GM11168 (cell line): ENCODE measurements at regions not wholly inside any gene's neighbourhood (a gene's known extent, or its start where the extent isn't known, plus 50 kb on each side); places are given as distances from the start of the nearest gene placed in this dataset.

Source experiments
- in situ Hi-C: fragments of 300-500 bp; cut with MboI; formaldehyde crosslinking; loops from one replicate; pipeline ENCODE4 v1.12.0; 2022; ENCODE audit warnings: low sequenced_read_pairs; ENCODE audit not compliant: unreplicated experiment

DNA sequence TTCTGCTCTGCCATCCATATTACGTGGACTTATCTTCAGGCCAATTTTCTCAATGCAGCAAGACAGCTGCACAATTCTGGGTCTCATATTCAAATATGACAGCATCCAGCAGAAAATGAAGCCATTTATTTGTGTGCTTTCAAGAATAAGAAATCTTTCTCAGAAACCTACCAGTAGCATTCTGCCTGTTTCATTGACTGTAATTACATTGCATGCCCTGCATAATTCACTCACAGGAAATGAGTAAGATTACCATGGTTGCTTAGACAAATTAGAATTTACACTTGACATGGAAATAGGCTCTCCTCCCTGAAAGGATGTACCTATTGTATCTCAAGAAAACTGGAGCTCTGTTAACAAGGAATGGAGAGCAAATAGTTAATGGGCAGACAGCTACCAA lies 346.6 kb upstream of the DCBLD2 start:
- in situ Hi-C loops = no loop called here

DNA sequence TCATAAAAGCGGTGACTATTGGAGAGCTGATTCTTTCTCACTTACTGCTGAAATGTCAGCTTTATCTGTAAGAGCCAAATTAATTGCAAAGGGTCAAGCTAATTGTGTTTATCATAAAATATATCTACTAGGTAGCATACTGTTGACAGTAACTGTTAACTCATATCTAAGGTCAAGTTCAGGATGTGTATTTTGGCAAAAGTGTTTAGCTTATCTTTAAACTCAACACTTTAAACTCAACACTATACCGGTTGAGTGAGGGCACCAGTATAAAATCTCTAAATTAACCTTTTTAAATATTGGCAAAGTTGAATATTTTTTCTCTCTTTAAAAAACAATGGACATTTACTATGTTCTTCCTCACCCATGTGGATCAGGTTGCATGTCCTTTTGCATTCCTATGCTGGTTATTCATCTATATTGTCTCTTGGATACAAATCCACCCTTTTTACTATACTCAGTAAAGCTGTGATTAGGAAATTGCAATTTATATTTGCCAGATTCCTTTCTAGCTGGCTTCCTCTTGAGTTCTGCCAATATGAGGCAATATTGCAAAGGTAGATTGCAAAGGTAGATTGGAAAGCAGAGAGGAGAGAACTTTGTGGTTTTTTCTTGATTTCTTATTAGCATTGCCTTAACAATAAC lies 344.6 kb upstream of the DCBLD2 start:
- in situ Hi-C loops = no loop called here

DNA sequence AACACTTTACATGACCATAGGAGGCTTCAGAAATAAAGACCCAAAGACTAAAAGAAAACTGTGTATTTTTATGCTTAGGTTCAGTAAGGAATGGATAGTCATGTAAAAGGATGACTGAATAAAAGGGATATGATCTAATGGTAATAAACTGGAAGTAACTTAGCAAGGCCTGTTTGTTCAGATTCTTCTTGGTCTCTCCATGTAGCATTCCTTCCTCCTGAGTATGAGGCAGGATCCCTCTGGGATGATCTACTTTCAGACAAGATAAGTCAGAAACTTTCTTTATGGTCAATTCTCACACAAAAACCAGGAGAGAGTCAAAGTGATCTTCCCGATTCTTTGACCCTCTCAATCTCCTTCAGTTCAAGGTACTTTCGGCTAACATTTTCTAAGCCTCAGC lies 340.8 kb upstream of the DCBLD2 start:
- in situ Hi-C loops = no loop called here

DNA sequence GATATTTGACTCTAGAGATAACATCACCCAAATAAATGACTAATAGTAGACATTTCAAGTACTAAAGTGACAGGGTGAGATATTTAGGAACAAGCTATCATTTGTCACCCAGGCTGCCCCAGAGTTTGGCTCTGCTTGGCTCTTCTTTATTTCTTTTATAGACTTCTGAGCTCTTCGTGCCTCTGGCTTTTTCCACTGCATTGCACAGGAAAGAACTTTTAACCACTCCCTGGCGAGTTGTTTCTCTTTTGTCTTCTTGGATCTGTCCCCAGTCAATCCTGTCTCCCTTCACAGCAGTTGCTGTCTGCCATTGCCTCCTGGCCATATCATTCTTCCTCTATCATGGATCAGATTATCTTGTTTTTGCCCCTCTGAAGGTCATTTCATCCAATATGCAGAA lies 339.2 kb upstream of the DCBLD2 start:
- in situ Hi-C loops = no loop called here

DNA sequence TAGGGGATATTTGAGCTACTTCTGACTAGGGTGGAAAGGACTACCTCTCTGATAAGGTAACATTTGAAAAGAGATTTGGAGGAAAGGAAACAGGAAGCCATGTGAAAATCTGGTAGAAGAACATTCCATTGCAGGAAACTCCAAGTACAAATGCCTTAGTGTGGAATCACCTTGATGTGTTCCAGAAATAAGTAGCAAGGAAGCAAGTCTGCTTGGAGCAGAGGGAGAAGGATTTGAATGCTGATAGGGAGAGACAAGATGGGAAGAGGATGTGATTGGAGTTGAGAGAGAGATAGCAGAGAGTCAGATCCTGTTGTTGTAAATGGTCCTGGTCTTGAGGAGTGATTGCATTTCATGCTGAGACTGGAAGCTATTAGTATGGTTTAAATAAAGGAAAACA lies 335.1 kb upstream of the DCBLD2 start:
- in situ Hi-C loops = no loop called here

DNA sequence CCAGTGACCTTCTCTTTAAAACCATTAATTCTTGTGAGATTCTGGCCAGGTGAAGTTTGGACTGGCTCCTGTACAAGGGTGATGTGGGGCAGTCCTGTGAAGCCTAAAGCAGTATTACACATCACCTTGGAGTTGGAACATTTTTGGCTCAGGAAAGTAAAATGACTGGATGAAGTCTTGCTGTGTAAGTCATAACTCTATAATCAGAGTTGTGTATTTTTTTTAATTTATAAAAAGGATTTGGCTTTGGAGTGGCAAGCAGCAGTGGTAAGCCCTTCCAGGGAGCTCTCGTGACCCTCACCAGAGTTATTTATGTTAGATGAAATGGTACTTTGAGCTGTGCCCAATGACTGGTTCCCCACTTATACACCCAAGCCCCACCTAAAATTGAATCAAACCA lies 331.2 kb upstream of the DCBLD2 start:
- in situ Hi-C loops = no loop called here

DNA sequence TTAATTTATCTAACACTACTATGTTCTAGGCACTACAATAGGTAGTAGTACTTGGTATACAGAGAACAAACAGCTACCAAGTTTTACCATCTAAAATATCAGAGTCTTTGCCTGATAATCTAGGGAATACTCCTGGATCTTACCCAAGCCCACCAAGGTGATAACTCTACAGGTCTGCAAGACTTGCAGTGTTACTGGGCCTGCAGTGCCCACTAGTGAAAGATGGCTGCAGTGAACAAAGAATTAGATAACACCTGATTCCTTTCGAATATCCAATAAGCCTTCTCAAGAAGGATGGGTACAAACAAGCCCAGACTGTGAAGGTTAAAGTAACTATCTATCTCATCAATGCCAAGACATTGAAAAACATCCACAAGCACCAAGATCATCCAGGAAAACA lies 317.0 kb upstream of the DCBLD2 start:
- in situ Hi-C loops = no loop called here

DNA sequence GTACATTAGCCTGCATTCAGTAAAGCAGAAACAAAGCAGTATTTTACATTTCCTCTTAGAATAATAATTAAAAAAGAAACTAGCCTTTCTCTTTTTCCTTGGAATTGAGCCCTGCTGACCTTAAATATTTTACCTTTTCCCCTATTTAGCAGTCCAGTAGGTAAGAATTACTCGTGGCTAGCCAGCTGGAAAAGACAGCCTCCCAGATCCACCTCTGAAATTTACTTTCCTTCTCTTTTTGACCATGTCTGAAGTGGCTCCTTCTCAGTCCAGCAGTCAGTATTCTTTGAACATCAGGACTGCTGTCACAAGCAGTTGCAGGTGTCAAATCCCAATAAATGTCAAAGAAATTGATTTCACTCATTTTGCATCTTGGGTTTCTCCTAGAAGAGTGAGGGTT lies 311.5 kb upstream of the DCBLD2 start:
- in situ Hi-C loops = no loop called here

DNA sequence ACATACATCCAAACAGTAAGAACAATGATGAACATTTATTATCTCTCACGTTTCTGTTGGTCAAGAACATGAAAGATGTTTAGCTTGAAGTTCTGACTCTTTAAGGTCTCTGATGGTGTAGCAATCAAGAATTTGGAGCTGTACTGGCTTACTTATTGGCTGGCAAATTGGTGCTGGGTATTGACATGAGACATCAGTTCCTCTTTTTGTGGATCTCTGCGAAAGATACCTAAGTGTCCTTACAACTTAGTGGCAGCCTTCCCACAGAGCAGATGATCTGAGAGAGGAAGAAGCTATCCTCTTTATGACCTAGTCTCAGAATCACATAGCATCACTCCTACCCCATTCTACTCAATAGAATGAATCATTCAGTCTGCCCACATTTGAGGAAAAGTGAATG lies 309.8 kb upstream of the DCBLD2 start:
- in situ Hi-C loops = no loop called here

DNA sequence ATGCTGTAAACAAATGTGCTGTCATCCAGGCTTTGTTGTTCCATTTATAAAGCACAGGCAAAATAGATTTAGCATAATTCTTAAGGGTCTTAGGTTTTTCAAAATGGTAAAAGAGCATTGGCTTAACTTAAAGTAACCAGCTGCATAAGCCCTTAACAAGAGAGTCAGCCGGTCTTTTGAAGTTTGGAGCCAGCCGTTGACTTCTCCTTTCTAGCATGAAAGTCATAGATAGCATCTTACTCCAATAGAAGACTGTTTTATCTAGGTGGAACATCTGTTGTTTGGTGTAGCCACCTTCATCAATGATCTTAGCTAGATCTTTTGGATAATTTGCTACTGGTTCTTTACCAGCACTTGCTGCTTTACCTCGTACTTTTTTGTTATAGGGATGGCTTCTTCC lies 297.5 kb upstream of the DCBLD2 start:
- in situ Hi-C loops = no loop called here

DNA sequence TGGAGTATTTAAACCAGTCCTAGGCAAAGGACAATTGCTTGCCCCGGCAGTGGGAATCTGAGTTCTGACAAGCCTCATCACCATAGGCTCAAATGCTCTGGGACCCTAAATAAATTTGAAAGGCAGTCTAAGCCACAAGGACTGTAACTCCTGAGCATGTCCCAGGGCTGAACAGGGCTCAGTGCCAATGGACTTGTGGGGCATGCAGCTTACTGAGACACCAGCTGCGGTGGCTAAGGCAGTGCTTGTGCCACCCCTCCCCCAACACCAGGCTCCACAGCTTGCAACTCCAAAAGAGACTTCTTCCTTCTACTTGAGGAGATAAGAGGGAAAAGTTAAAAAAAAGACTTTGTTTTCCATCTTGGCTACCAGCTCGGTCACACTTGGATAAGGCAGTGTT lies 289.7 kb upstream of the DCBLD2 start:
- in situ Hi-C loops = no loop called here

DNA sequence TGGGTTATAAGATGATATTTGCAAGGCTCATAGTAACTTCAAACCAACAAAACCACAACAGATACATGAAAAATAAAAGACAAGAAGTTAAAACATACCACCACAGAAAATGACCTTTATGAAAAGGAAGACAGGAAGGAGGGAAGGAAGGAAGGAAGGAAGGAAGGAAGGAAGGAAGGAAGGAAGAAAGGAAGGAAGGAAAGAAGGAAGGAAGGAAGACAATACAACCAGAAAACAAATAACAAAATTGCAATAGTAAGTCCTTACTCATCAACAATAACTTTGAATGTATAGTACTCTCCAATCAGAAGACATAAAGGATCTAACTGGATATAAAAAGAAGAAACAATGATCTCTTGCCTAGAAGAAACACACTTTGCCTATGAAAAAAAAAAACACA lies 287.4 kb upstream of the DCBLD2 start:
- in situ Hi-C loops = no loop called here

DNA sequence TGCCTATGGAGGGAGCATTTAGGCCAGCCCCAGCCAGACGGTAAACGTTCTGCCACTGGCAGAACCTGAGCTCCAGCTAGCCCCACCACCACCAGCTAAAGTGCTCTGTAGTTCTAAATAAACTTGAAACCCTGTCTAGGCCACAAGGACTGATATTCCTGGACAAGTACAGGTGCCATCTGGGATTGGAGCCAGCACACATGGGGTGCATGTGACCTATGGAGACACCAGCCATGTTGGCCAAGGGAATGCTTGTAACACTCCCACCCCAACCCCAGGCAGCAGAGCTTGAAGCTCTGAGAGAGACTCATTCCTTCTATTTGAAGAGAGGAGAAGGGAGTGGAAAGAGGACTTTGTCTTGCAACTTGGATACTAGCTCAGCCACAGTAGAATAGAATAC lies 284.5 kb upstream of the DCBLD2 start:
- in situ Hi-C loops = no loop called here

DNA sequence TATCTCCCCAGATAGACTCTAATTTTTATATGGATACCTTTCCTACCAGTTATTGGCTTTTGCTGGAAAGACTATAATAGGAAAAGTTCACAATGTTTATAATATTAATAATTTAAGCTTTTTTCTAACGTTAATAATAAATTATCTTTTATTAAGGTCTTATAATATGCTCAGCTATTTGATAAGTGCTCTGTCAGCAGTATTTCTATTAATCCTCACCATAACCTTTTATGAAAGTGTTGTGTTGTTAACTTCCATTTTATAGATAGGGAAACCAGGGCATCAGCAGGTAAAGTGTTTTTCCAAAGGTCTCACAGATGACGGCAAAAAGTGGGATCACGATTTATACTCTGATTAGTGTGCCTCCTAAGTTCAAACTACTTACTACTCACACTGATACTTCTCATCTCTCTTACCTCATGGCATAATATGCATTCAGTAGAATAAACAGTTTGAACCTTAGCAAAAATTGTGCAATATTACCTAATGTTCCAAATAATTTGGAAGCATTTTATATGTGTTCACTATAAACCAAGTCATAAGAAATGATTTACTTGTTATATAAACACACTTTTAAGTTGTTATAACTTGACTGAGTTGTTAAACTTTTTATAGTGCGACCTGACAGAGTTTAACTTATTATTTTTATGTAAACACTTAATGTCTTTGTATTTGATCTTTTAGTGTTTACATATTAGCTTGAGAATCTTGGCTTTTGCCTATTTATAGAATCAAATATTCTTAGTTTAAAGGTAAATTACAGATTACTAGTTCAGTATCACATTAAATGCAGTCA lies 274.9 kb upstream of the DCBLD2 start:
- in situ Hi-C loops = no loop called here

DNA sequence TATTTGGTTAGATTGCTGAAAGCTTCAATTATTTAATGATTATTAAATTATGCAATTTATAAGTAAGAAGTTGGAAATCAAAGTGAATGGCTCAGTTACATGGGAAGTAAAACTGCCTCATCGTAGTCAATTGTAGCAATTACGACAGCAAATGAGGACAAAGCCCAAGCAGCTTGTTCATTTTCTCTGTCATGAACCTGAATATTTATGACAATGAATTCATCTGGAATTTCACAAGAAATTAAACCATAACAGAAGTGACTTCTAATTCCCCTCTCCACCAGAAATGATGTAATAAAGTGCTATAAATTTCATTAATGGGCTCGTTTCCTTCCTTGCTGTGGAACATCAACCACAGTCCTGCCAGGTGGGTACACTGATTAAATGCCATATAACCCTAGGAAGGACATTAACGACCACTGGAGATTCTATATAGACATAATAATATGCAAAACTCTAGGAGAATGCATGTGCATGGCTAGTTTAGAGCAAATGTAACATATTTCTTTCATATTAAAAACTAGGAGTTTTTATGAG lies 273.8 kb upstream of the DCBLD2 start:
- in situ Hi-C loops = no loop called here

DNA sequence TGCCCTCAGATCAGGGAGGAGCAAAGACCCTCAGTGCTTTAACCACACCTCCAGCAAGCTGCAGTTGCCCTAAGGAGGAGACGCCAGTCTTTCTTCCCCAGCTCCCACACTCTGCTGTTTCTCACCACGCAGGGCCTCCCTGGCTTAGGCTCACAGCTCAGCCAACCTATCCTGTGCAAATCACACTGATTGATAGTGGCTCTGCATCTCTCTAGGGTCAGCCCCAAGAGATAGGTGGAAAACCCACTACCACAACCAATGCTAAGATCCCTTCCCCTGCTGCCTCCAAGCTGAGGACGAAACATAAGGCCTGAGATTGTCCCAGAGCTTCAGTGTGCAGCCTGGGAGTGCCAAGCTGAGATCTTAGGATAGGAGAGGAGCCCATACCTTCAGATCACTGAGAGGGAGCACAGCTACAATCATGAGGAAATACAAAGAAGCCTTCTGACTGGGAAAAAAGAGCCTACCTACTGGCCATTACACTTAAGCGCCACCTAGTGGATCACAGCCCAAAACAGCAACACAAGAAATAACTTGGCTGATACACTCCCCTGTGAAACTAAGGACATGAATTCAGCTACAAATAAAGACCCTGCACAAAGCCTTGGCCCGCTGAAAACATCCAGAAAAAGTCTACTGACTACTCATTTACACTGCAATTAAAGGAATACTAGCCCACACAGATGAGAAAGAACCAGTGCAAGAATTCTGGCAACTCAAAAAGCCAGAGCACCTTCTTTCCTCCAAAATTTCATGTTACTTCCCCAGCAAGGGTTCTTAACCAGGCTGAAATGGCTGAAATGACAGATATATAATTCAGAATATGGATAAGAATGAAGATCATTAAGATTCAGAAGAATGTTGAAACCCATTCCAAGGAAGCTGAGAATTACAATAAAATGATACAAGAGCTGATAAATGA lies 271.5 kb upstream of the DCBLD2 start:
- in situ Hi-C loops = loop anchor here (25.0 kb wide), 1 partner anchor 361 kb away; no protein-coding TSS in a partner anchor

DNA sequence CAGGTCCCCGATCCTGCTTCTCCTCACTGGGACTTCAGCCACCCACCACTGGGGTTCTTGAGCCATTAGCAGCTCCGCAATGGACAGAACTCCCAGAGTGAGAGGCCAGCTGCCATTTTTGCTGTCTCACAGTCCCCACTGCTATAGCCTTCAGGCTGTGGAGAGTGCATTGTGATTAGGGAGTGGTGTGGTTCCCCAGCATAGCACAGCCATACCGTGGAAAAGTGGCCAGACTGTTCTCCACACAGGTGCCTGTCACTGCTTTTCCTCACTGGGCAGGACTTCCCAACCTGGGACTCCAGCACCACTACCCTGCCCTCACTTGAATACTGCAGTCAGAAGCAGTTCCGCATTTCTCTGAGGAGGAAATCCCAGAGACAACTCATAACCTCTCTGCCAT lies 270.3 kb upstream of the DCBLD2 start:
- in situ Hi-C loops = loop anchor here (25.0 kb wide), 1 partner anchor 359 kb away; no protein-coding TSS in a partner anchor

DNA sequence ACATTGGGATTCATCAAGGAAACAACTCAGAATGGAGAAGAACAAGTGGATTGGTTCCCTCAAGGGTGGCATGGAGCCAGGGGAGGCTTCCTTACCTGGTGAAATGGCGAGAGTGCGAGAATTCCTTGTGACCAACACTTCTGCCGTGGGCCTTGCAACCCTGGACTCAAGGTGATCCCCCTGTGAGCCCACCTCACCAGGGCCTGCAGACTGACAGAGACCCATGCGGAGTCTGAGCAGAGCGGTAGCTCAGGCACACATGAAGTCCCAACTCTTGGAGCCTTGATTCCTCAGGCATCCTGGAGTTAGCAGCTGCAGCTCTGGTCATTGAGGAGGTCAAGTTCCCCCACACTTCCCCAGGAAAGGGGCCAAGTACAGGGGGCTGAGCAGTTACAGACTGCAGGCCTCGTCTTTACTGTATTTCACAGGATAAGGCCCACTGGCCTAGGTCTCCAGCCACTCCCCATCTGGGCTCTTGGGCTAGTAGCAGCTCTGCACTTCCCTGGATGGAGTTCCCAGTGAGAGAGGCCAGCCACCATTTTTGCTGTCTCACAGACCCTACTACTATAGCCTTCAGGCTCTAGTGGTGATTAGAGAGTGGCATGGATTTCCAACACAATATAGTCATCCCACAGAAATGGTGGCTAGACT lies 269.5 kb upstream of the DCBLD2 start:
- in situ Hi-C loops = loop anchor here (25.0 kb wide), 1 partner anchor 359 kb away; no protein-coding TSS in a partner anchor

DNA sequence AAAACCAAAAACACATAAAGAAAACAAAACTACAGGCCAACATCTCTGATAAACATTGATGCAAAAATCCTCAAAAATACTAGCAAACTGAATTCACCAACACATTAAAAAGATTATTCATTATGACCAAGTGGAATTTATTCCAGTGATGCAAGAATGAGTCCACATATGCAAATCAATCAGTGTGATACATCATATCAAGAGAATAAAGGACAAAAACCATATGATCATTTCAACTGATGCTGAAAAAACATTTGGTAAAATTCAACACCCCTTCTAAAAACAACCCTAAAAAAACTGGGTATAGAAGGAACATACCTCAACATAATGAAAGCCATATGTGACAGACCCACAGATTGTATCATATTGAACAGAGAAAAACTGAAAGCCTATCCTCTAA lies 265.6 kb upstream of the DCBLD2 start:
- in situ Hi-C loops = loop anchor here (25.0 kb wide), 1 partner anchor 355 kb away; no protein-coding TSS in a partner anchor

DNA sequence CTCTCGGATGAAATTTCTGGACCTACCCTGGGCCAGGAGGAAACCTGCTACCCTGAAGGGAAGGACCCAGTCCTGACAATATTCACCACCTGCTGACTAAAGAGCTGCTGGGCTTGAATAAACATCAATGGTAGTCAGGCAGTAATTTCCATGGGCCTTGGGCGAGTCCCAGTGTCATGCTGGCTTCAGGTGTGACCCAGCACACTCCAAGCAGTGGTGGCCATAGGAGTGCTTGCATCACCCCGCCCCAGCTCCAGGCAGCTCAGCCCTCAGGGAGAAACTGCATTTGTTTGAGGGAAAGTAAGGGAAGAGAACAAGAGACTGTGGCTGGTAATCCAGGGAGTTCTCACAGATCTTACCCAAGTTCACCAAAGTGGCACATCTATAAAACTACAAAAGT lies 261.8 kb upstream of the DCBLD2 start:
- in situ Hi-C loops = loop anchor here (25.0 kb wide), 1 partner anchor 351 kb away; no protein-coding TSS in a partner anchor
